ENCODE measurements at regions not wholly inside any gene's neighbourhood (a gene's known extent, or its start where the extent isn't known, plus 50 kb on each side); places are given as distances from the start of the nearest gene placed in this dataset.

GRCh38 chr4:4775493-4776004 is 83.9 kb upstream of the MSX1 start (continued):
- no peak for TF ChIP-seq TCF3 (CRISPR knock-in tag; IDR thresholded peaks at IDR 0.05)
- TF ChIP-seq ZNF639 (CRISPR knock-in tag; conservative IDR thresholded peaks at IDR 0.05 in 1 of 2, IDR thresholded peaks at IDR 0.05 in 1 of 2) = no peak
- TF ChIP-seq NCOR1 (IDR thresholded peaks at IDR 0.05) = no peak
- TF ChIP-seq OTX1 (CRISPR knock-in tag; IDR thresholded peaks at IDR 0.05) = no peak
- TF ChIP-seq ZBTB17 (CRISPR knock-in tag; IDR thresholded peaks at IDR 0.05) = no peak
- no peak for TF ChIP-seq ADNP (tag; IDR thresholded peaks at IDR 0.05)
- TF ChIP-seq HSF4 (CRISPR knock-in tag; IDR thresholded peaks at IDR 0.05; ENCODE audit: borderline replicate concordance) = no peak
- TF ChIP-seq BRD9 (IDR thresholded peaks at IDR 0.05; ENCODE audit: low read depth, partially characterized antibody) = no peak
- TF ChIP-seq SMAD4 (CRISPR knock-in tag; conservative IDR thresholded peaks at IDR 0.05) = no peak
- no peak for TF ChIP-seq WHSC1 (IDR thresholded peaks at IDR 0.05; ENCODE audit: low read length)

DNA sequence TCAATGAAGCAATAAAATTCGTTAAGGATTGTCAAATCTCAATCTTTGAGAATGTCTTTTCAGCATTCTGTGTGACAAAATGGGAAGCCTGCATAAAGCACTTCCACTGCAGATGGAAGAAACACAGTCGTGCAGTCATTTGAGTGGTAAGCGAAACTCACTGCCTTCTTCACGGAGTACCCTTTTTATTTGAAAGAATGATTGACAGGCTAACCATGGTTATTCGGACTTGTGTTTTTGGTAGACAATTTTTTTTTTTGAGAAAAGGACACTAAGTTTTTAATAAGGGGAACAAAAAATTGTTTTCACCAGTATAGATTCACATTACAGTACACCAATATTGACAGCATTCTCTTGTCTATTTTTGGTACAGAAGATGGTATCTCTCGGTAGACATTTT is 86.9 kb upstream of the MSX1 start:
- TF ChIP-seq NELFE (IDR thresholded peaks at IDR 0.05; ENCODE audit: insufficient read depth, insufficient read length) = no peak
- peak; percentile 72 for TF ChIP-seq PKNOX1 (IDR thresholded peaks at IDR 0.05)
- H3K9me1 ChIP-seq (ENCODE audit: control insufficient read depth, insufficient read depth, low read length) = no peaks in the 10 kb centered on the region
- FAIRE-seq (no peak), DNase-seq (ENCODE audit: extremely low read depth in 1 of 4, low spot score in 3 of 4) (no peak), ATAC-seq (no peak)
- H3K36me3 ChIP-seq (ENCODE audit: control insufficient read depth, insufficient read depth, low read length) = no peaks in the 10 kb centered on the region
- peaks cover 0 to 27% of the 10 kb centered on the region in 2 experiments; a peak in 4 of 5 replicates for H3K27me3 ChIP-seq (ENCODE audit: control insufficient read depth in 2 of 2, insufficient read depth in 2 of 2, low read length in 2 of 2)
- no peak overlapping the region for H3K4me2 ChIP-seq (ENCODE audit: insufficient read depth, low read length)
- H3K9ac ChIP-seq (ENCODE audit: insufficient read depth in 1 of 2, low read depth in 2 of 2, low read length in 2 of 2) = no peak overlapping the region
- no peak overlapping the region for H2AFZ ChIP-seq (ENCODE audit: low read depth, low read length)
- no peaks in the 10 kb centered on the region for H3K79me2 ChIP-seq (ENCODE audit: control insufficient read depth, insufficient read depth, low read length)
- H3K27ac ChIP-seq (ENCODE audit: extremely low read depth, low read depth, low read length) = no peak overlapping the region
- ChIA-PET POLR2A (no interaction called here), CTCF (ENCODE audit: low intra/inter-chr PET ratio) (no interaction called here)
- no TSS peak for BruUV-seq (replicated peaks)
- H4K20me1 ChIP-seq (replicated peaks; ENCODE audit: control insufficient read depth, insufficient read depth, low read length) = no peaks in the 10 kb centered on the region
- no peaks in the 10 kb centered on the region for H3K4me1 ChIP-seq (replicated peaks in 1 of 2; ENCODE audit: control insufficient read depth in 2 of 2, insufficient read depth in 2 of 2, low read length in 2 of 2)
- H3K9me3 ChIP-seq (replicated peaks; ENCODE audit: control insufficient read depth, insufficient read depth, low read depth, low read length) = no peaks in the 10 kb centered on the region
- H3K4me3 ChIP-seq = no peak overlapping the region
- intact Hi-C loops (cut with micrococcal nuclease) = no loop called here
- in situ Hi-C loops (cut with MboI) = no loop called here
- WGBS (ENCODE audit: insufficient coverage, low coverage, missing lambda C conversion rate) = under 1% methylated on average over 6 of the region's 6 CpGs

All from K562 (cell line).